NCI-H510A (cell line): ENCODE measurements at regions not wholly inside any gene's neighbourhood (a gene's known extent, or its start where the extent isn't known, plus 50 kb on each side); places are given as distances from the start of the nearest gene placed in this dataset.

Source experiments
- DNase-seq: peaks from one replicate; lab custom pipeline; 2025; lab: John Stamatoyannopoulos, UW

GRCh38 chr6:165229216-165229615, 80.2 kb downstream of the C6orf118 start:
- no peak for DNase-seq

- DNase-seq: no peak
These were observed 81.6 kb downstream of the C6orf118 start for GRCh38 chr6:165227644-165228329.

- DNase-seq: no peak
These were observed 85.7 kb downstream of the C6orf118 start for GRCh38 chr6:165223736-165224135.

- no peak for DNase-seq
These were observed 86.3 kb downstream of the C6orf118 start for GRCh38 chr6:165223101-165223500.

- no peak for DNase-seq
These were observed 86.9 kb downstream of the C6orf118 start for GRCh38 chr6:165222315-165223025.

- no peak for DNase-seq
These were observed 89.4 kb downstream of the C6orf118 start for GRCh38 chr6:165220045-165220444.

GRCh38 chr6:165219629-165220028, 89.8 kb downstream of the C6orf118 start:
- DNase-seq: no peak

GRCh38 chr6:165218829-165219228, 90.6 kb downstream of the C6orf118 start:
- no peak for DNase-seq

GRCh38 chr6:165206798-165207197, 102.6 kb downstream of the C6orf118 start:
- DNase-seq: no peak

GRCh38 chr6:165205632-165206031, 103.8 kb downstream of the C6orf118 start:
- DNase-seq: no peak

- DNase-seq: no peak
These were observed 104.4 kb downstream of the C6orf118 start for GRCh38 chr6:165204807-165205545.

- DNase-seq: no peak
These were observed 109.2 kb downstream of the C6orf118 start for GRCh38 chr6:165200178-165200577.

- DNase-seq: no peak
These were observed 117.9 kb downstream of the C6orf118 start for GRCh38 chr6:165191461-165191860.

- DNase-seq: no peak
These were observed 122.8 kb downstream of the C6orf118 start for GRCh38 chr6:165186441-165187205.

- DNase-seq: no peak
These were observed 123.4 kb downstream of the C6orf118 start for GRCh38 chr6:165186041-165186440.

GRCh38 chr6:165184192-165184979, 125.0 kb downstream of the C6orf118 start:
- no peak for DNase-seq

GRCh38 chr6:165183496-165184140, 125.8 kb downstream of the C6orf118 start:
- DNase-seq: no peak

GRCh38 chr6:165183071-165183470, 126.3 kb downstream of the C6orf118 start:
- DNase-seq: no peak

- no peak for DNase-seq
These were observed 127.4 kb downstream of the C6orf118 start for GRCh38 chr6:165181951-165182414.

- DNase-seq: no peak
These were observed 131.3 kb downstream of the C6orf118 start for GRCh38 chr6:165178056-165178455.

GRCh38 chr6:165173484-165173883, 135.9 kb downstream of the C6orf118 start:
- DNase-seq: no peak
